HPDE6-E6E7 (cell line): ENCODE measurements at regions not wholly inside any gene's neighbourhood (a gene's known extent, or its start where the extent isn't known, plus 50 kb on each side); places are given as distances from the start of the nearest gene placed in this dataset.

Experiments
- DNase-seq: peaks from one replicate; pipeline ENCODE4 v3.0.0; 2011; ENCODE audit warnings: missing footprints; ENCODE audit errors: extremely low spot score

DNA sequence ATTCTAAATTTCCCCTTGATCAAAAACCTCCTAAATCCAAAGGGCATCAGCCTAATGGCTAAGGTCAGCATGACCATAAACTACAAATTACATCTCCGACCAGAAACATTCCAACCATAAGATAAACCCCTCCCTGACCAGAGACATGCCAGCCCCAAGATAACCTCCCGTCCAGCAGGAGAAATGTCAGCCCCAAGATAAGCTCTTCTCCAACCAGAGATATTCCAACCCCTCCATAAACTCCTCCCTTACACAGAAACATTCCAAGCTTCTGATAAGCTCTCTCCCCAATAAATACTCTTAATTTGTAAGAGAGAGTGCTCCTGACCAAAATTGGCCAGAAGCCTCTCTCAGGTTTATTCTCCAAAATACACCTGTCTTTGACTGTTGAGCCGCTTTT is 274.0 kb downstream of the RNF152 start:
- DNase-seq: no peak

DNA sequence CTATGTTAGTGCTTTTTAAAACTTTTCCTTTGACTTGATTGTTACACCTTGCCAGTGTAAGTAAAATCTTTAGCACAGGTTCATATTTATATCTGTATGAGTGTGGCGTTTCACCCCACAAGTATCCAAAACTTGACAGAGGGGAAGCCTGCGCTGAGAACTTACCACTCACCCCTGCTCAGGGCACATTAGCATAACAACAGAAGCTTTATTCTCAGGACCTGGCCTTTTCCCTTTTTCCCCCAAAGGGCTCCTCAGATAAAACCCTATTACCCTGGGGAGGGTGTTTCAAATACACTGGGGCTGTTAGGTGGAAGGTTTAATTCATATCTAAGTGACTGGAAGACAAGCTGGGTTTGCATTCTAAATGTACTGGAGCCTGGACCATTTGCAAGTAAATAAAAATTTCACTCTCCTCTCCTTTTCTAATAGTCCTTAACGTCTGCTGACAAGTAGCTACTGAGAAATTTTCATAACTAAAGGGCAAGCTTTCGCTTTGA is 276.6 kb downstream of the RNF152 start:
- DNase-seq: no peak

DNA sequence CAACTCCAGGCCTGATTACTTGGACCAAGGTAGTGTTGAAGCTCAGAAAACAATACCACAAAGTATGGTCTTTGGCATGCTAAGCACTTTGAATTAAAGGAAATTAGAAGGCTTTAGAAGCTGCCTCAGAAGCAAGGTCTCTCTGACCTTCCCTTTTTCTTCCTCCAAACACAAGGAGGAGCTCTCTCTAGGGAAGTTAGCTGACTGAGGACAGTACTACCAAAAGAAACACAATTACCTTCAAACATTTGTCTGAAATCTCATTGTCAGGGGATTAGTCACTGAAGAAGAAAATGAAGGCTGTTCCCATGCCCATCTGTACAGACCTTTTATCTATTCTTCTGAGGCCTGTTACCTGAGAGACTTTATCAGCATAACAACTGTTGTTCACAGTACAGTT is 279.3 kb downstream of the CDH20 start:
- DNase-seq: no peak

DNA sequence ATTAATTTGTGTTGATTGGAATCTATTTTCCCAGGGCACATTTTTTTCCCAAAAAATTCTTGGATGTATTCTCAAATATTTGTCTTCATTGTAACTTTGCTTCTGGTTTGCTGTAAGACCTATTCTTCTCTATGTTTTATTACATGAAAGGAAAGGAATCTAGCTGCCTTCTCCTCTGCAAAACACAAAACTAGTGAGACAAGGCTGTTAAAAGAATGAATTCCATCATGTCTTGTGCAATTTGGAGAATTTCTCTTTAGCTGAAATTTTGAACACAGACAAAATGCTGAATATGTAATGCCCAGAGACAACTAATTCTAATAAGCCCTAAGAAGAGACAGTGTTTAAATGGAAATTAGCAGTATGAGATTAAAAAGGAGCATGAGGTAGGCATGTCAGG is 275.9 kb downstream of the CDH20 start:
- no peak for DNase-seq

DNA sequence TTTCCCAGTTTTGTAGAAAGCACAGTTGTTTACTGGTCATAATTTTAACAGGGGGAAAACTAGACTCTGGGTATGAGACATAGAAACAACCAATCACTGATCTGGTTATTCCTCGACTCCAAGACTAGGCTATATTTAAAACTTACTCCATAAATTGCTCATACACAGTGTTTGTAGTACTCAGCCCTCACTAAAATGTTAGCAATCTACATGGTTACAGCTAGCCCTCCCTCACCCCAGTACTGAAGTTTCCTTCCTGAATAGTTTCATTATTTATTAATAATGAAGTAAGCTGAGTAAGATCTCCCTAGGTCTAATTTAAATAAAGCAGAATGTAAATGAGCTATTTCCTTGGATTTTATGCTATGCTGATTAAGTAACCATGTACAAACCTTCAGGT is 275.1 kb downstream of the CDH20 start:
- DNase-seq: no peak

DNA sequence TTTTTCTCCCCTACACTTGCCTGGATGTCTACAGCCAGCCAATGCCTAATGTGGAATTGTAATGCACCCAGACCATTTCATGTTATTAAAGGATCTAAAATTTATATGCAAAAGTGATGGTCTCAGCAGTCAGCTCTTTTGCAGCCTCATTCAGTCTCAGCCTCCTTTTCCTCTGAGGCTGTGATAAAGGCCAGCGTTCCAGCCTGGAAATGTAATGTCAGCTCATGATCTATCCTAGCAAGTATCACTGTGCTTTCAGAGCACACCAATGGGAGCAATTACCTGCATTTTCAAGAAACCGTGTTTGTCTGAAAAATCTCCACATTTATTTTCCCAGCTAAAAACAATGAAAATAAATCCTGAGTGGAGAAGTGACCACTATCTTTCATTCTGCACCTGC is 274.6 kb downstream of the CDH20 start:
- no peak for DNase-seq

DNA sequence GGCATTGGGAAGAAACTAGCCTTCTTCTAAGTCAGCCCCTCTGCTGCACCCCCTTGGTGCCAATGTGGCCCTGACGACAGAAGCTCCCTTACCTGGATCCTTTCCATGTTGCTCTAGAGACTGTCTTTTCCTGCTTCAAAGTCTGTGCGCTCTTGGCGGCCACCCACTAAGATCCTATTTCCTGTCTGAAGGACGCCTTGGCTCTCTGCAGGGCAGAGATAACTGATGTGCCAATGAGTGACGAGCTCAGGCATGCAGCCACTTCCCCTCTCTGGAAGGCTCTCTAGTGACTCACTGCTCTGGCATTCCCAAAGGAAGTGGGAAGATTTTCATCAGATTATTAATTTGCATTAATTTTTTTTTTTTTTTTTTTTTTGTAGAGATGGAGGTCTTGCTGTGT is 273.5 kb downstream of the CDH20 start:
- peak; percentile 84 for DNase-seq

DNA sequence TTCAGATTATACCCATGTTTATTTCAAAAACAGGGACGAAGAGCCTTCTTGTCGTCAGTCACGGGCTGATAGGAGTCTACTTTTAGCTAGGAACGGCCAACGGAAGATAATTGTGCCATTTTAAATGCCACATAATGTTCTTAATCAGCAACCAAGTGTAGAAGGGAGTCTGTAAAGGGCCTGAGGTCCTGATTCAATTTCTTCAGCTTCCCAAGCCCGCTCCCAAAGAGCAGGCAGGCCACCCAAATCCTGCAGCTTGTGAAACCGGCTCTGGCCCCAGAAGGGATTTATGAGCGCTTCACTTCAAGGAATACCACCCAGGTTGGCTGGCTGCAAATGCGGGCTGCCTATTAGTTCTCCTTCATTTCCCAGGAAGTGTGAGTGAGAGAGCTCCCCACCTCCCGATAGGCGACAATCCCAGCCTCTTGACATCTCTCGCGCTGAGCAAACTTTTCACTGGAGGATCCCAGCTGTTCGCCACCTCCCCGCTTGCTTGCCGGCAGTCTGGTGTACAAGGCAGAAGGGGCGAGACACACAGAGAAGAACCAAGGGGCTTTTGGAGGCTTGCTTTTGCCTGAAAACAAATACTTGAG is 272.9 kb downstream of the CDH20 start:
- no peak for DNase-seq

DNA sequence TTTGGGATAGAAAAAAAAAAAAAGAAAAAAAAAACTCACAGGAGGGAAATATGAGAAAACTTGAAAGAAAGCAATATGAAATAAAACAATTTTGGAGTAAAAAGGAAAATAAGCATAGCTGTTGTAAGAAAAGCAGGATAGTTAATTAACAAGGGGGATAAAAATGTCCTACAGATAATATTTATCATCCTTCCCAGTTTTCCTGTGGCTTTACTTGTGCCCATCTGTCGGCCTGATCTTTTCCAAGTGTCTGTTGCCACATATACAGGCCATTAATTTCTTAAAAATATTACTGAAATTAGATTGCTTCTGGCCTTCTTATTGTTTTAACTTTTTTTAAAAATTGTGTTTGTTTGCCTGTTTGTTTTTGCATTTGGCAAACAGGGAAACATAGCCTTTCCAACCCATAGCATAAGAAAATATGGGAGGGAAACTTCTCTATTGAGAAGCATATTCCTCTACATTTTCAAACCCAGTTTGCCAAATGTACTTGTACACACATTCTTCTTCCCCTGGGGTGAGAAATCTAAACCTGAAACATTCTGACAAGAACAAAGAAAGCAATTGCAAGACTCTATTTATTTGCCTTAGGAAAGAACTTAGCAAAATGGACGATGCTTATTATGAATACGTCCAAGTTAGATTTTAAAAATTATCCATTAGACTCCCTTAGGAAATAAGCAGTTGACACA is 272.3 kb downstream of the CDH20 start:
- no peak for DNase-seq
